IPS-NIHi7 (cell line): ENCODE measurements at regions not wholly inside any gene's neighbourhood (a gene's known extent, or its start where the extent isn't known, plus 50 kb on each side); places are given as distances from the start of the nearest gene placed in this dataset.
"Not testable (repeated sequence)": the region's sequence is repeated elsewhere in the genome, so short reads cannot be mapped to it uniquely, and the experiment has no call there.

ENCODE experiments used
- DNase-seq: peaks from one replicate; pipeline ENCODE4 v3.0.0; 2012; ENCODE audit warnings: mixed read lengths; ENCODE audit errors: extremely low spot score

GRCh38 chr3:150247441-150247840 is 160.7 kb upstream of the TSC22D2 start:
- no peak for DNase-seq

GRCh38 chr3:150243466-150243865 is 164.6 kb upstream of the TSC22D2 start:
- DNase-seq, result no peak

GRCh38 chr3:150242220-150242936 is 165.7 kb upstream of the TSC22D2 start:
- no peak for DNase-seq

GRCh38 chr3:150240891-150241290 is 167.2 kb upstream of the TSC22D2 start:
- DNase-seq, result no peak

DNA sequence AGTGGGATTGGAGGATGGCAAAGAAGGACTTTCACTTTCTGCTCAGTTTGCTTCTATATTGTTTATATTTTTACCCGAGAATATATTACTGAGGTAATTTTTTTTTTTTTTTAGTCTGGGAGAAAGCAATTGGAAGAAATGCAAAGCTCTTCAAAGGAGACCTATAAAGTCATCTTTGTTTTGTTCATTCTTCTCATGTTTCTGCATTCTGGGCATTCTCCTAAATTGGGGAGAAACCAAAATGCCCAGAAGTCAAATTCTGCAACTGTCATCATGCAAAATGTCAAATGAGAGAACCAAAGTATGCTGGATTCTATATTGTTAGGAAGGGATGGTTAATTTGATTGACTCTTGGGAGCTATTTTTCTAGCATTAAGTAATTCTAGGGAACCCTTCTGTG is 168.3 kb upstream of the TSC22D2 start:
- DNase-seq, result no peak

- peak; percentile 71 for DNase-seq
These were observed 169.0 kb upstream of the TSC22D2 start for GRCh38 chr3:150238995-150239619.

GRCh38 chr3:150238048-150238802 is 169.9 kb upstream of the TSC22D2 start:
- no peak for DNase-seq

DNA sequence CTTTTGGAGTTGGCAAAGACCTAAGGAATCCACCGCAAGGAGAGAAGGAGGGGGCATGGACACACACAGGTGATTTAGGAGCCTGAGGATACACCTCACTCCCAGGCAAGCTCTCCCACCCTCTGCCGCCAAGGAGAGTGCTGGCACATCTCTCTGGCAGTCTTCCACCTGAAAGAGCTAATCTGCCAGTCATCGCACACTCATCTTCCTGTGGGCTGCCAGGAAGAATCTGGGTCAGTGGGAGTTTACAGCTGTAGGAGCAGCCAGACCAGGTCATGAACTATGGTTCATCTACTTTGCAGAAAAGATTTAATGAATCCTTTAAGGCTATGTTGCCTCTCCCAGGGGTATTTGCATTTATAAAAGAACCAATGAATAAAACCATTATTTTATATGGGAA is 170.6 kb upstream of the TSC22D2 start:
- DNase-seq, result no peak

DNA sequence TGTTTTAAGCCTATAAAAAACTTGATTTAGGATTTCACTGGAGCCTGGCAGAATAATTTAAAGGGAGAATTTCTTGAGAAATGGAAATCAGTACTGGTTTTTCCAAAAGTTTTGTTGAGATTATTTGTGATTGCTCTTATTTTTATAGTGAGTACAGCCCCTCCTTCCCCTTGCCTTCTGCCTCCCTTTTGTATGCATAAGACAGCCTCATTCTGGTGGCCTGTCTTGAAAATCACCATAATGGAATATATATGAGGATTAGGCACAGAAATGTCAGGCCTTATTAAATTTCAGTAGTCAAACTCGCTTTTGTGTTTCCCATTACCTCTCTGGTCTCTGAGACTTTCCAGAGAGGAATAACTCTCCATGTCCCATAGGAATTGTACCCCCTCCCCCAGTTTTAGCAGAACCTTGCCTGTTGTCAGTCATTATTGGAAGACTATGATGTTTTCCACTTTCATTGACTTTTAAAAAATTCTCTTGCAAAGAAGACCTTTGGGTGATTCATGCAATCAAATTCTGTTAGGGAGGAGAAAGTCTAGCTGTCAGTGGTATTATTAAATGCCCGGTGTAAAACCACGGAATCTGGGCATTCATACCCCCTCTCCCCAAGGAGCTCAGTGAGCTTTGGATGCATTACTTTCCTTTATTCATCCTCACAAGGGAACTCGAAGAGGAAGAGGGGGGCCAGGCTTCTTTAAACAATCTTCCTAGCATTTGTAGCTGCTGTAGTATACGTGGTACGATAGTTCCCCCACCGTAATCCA is 171.6 kb upstream of the TSC22D2 start:
- DNase-seq, result no peak

DNA sequence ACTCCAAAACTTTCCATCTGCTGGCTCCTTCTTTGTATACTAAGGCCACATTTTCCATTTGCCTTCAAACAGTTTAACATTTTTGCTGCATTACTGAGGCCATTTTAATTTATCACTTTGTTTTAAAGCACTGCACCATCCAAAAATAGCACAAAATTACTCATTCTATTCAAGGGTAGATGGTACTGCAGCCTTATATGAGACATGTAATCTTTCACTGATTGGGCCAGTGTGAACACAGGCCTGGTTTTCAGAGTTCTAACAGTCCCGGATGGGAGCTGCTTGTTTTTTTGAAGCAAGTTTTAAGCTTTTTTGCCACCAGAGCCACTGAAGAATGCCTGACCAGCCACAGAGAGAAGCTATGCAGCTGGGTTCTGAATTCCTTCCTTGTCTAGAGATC is 172.3 kb upstream of the TSC22D2 start:
- no peak for DNase-seq

DNA sequence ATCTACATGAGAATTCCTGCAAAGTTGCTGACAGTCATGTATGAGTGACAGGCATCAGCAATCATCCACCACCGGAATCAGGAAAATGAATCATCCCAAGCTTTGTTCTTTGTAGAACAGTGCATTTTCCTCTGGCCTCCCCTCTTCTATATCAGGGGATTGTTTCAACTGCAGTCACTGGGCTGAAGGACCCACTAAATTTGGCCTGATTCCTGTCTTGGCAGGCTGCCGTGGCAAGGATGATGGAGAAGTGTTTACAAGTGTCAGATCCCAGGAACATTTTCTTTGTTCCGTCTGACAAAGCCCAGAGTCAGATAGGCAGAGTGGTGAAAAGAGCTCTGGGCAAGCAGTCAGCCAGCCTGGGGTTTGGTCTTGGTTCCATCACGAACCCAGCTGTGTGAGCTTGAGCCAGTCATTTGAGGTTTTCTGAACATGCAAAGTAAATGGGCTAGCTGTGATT is 175.1 kb upstream of the TSC22D2 start:
- DNase-seq, result no peak

DNA sequence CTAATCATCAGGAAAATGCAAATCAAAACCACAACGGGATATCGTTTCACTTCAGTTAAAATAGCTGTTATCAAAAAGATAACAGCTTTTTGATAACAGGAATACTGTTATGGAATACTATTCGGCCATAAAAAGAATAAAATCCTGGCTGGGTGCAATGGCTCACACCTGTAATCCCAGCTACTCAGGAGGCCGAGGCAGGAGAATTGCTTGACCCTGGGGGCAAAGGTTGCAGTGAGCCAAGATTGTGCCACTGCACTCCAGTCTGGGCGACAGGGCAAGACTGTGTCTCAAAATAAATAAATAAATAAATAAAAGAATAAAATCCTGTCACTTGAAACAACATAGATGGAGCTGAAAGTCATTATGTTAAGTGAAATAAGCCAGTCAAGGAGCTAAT is 178.1 kb upstream of the TSC22D2 start:
- no peak for DNase-seq

GRCh38 chr3:150228626-150229025 is 179.5 kb upstream of the TSC22D2 start:
- not testable (repeated sequence) for DNase-seq

DNA sequence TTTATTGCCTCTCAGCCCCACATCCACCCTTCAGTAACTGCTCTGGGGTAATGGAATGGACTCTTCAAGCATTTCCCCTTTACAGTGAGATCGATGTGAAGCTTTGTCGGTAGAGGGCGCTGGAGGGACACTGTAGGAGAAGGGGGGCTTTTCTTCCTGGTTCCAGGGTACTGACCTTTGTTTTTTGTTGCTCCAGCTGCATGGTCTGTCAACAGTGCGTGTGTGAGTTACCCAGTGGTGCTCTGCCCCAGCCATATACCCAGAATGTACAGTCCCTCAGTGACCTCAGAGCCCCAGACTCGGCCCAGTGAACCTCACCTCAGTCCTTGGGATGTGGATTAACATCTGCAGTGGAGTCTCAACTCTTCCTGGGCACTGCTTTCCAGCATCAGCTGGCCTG is 180.3 kb upstream of the TSC22D2 start:
- peak; percentile 78 for DNase-seq

- no peak for DNase-seq
These were observed 182.1 kb upstream of the TSC22D2 start for GRCh38 chr3:150225986-150226385.

GRCh38 chr3:150223558-150223957 is 184.5 kb upstream of the TSC22D2 start:
- DNase-seq, result no peak

GRCh38 chr3:150222691-150223489 is 185.2 kb upstream of the TSC22D2 start:
- DNase-seq, result peak; percentile 41

GRCh38 chr3:150221904-150222523 is 186.1 kb upstream of the TSC22D2 start:
- DNase-seq, result no peak

- no peak for DNase-seq
These were observed 187.3 kb upstream of the TSC22D2 start for GRCh38 chr3:150220799-150221198.

GRCh38 chr3:150220041-150220440 is 188.1 kb upstream of the TSC22D2 start:
- no peak for DNase-seq

DNA sequence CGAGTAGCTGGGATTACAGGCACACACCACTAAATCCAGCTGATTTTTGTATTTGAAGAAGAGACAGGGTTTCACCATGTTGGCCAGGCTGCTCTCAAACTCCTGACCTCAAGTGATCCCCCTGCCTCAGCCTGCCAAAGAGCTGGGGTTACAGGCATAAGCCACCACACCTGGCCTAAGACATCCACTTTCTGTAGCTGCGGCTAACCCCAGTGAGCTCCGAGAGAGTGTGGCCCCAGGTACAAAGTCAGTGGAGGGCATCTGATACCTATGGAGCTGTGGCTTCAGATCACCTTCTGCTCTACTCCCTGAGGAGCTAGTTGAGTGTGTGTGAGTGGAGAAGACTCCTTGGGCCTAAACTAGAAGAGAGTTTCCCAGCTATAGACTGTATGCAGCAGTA is 189.3 kb upstream of the TSC22D2 start:
- DNase-seq, result no peak
